GM19328 (cell line): ENCODE measurements at regions not wholly inside any gene's neighbourhood (a gene's known extent, or its start where the extent isn't known, plus 50 kb on each side); places are given as distances from the start of the nearest gene placed in this dataset.

ENCODE experiments used
- ATAC-seq: cut with Tn5 transposase; IDR thresholded peaks from one replicate; pipeline ENCODE4 v1.9.1; 2021; ENCODE audit warnings: mild to moderate bottlenecking, moderate library complexity; ENCODE audit not compliant: unreplicated experiment

DNA sequence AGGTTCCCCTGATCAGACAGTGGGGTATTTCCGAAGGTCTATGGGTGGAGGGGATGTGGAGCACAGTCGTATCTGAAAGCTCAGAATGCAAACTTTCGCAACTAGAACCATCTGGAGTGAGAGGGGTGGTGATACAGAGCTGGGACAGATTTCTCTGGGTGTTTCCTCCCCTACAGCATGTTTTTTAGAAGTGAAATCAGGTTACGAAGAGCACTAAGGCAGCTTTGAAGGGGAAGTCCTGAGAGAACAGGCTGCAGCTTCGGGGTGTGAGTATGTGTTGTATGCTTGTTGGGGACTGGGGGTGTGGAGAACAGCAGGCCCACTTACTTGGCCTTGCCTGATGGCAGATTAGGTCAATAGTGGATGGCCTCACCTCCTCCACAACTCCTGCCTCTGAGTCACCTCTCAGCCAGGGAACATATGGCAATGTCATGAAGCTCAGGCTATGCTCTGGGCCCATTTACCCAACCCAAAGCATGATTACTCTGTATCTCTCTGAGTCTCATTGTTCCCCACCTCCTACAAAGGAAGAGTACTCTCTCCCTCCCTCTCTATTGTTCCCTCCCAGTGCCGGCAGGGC lies 107.2 kb upstream of the RASGRP1 start:
- ATAC-seq, result peak; percentile 52

DNA sequence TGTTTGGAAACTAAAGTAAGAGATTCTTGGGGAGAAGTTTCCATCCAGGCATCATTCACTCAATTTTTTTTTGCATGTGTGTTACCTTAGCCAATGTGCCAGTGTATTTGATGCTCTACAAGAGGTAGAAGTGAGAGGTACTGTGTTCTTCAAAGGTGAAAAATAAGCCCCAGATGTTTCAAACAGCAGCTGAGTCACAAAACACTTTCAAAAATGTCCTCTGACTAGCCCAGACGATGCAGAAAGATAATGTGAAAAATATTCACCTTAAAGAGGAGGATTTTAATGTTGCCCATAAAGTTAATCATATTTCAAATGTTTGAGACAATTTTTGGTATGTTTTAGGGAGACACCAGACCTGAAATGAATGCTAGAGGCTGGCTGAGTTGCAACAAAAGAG lies 107.7 kb upstream of the RASGRP1 start:
- no peak for ATAC-seq

DNA sequence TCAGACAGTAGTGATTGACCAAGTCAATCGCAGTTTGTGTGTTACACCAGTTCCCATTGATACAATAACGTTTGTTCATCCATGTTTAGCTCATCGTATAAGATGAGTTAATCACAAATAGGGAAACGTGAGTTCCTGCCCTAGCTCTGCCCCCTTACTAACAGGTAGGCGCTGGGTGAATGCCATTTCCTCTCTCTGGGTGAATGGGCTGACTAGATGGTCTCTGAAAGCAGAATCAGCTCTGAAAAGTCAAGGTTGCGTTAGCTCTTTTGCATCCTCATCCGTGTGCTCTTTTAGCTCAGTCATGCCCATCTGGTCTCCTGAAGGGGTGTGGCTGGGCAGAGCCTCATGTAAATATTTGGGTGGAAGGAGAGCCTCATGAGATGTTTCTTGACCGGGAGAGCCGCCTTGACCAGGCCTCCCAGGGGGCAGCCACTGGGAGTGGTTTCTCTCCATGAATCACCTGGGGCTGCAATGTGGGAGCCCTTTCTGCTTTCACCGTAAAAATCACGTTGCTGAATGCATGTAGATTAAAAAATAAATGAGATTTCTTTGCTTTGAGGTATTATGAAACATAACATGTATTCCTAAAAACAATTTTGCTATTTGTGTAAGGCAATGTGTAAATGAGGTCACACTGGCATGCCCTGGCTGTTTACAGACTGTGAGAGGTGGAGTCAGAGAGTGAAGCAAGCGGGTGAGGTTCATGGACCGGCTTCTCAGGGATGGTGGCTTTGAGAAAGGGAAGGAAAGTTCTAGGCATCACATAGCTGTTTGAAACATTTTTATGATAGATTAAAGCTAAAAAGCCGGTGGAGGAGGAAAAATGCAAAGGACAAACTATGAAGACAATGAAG lies 108.4 kb upstream of the RASGRP1 start:
- ATAC-seq, result no peak

DNA sequence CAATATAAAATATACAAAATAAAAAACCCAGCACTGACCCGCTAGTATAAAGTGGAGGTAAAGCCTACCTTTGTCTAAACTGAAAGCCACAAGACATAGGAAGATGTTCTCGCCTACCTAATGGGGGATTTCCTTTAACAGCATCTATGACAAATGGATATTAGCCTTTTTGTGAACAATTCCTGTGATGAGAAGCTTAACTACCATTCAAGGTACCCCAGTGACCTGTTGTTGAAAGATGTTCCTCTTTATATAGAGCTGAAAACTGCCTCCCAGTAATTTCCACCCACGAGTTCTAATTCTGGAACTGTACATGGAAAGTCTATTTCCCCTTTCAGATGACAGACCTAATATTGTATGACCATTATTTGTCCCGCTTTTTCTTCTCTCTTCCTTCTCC lies 109.8 kb upstream of the RASGRP1 start:
- no peak for ATAC-seq

DNA sequence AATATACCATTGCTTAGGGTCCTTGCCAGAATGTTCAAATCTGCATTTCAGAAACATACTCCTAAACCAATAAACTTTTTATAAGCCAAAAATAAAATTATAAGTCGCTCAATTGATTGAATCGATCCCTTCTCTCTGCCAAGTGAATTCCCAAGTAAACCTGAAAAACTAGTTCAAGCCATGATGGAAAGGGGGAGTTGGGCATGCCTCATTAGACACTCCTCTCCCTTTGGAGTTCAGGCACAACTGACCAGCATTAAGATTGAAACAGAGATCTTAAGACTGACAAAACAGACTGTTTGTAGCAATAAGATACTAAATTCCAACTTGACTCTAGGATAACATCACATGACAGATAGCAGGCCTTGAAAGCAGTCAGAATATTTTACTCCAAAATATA lies 113.7 kb upstream of the RASGRP1 start:
- no peak for ATAC-seq

DNA sequence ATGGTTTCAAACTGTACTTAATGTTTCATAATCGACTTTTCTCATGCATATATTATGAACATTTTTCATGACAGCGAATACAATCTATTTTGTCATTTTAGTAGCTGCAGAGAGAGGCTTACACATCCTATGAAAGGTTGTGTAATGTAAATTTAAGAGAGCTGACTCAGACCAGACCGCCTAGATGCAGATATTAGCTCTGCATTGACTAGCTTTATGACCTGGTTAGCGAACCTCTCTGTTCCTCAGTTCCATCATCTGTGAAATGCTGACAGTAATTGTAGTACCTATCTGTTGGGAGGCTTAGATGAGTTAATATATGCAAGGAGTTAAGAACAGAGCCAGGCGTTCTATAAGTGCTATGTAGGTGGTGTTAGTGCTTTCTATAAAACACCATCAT lies 116.2 kb upstream of the RASGRP1 start:
- ATAC-seq, result no peak

DNA sequence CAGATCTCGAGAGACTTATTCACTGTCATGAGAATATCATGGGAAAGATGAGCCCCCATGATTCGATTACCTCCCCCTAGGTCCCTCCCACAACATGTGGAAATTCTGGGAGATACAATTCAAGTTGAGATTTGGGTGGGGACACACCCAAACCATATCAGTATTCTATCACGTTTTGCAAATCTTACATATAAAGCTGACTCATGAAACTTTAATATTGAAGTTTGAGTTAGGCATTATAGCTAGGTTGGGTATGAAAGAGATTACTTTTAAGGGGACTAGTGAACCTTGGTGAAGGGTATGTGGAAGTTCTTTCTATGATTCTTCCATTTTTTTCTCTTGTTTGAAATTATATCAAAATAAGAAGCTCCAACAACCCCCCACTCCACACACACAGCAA lies 117.7 kb upstream of the RASGRP1 start:
- ATAC-seq, result no peak

DNA sequence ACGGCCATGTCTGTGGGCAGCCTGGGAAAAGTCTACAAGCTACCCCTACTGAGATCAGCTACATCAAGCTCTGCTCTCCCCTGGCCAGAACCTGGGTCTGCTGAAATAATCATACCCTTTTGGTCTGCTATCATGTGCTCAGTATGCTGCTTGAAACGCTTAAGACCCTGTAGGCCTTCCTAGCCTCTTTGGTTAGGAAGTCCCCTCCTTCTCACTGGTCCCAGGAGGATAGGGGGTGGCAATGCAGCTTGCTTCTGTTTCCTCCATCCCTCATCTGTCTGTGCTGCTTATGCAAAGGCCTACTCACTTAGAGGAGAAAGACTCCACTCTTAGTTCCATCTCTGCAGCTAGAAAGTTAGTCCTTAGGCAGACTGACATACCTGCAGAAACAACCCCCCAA lies 118.2 kb upstream of the RASGRP1 start:
- no peak for ATAC-seq

DNA sequence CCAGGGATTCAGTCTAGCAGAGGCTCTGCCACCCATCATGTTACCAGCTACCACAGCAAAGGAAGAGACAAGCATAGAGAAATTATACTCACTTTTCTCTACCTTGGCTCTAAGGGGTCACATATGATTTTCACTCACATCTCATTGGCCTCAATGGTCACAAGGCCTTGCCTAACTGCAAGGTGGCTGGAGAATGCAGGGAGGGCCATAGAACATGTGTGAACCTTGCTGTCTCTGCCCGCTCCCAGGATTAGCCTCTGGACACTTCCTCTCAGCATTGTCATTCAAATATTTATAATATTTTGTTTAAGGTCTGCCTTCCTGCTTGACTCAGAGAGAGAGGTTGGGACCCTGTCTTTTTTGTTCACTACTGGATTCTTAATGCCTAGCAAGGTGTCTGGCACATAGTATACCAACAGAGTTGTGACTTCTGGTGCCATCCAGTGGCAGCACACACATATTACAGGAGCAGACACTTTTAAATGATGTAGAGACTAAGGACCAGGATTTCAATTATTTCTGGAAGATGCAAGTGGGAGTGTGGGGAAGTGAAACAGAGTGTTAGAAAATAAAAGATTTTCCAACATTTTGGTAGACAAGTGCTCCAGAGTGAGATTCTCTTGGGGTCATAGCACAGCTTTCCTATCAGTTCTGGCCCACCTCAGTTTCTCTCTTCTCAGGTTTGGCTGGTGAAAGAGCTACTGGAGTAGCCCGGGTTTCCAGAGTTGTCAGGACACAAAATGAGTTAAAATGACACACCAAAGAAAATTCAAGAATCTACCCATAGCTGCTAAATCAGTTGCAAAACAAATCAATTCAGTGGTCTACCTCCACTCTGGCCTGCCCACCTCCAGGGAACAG lies 119.0 kb upstream of the RASGRP1 start:
- peak; percentile 70 for ATAC-seq

DNA sequence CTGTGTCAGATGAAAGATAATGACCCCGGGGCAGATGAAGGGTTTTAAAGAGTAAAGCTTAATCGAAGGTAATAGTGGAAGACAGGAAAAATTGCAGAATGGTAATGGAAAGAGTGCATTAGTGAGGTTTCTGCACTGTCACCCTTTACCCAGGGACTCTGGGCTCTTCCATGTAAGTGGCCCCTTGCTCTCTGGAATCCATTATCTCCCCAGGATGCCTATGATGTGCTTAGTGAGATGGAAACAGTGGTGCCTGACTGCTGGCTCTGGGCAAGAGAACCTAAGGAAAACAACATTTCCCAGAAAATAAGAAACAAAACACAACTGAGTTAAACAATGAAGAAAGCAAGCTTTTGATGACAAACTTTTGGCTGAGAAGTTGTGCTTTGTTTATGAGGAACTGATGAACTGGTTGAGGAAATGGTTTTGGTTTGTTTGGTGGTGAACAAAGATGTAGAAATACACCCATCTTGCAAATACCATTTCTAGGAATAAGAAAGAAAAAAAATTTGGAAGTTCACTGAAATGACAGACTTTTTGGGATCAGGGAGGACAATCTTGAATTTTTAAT lies 119.9 kb upstream of the RASGRP1 start:
- no peak for ATAC-seq

DNA sequence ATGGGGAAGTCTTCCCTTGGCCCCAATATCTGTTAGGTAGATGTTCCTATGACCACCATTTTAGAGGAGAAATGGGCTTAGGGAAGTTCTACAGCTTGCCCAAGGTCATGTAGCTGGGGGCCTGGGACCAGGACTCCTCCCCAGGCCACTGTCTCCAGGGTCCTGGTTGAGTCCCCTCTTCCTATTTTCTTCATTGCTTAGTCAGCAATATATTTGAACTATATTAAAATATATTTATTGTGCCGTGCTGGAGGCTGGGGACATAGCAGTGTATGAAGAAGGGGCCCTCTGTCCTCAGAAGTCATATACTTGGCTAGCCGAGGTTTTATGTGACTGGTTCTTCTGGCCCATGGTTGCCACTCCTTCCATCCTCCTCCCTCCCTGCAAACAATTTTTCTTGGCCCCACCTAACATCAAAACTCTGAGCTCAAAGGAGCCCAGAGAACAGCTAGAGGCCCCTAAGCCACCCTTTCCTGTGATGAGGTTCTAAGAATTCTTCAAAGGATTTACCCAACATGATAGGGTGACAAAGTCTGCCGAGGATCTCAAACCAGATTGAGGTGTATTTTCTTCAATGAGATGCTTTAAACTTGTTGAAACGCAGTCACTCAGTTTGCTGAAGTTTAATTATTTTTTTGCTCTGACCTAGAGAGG lies 121.2 kb upstream of the RASGRP1 start:
- no peak for ATAC-seq

DNA sequence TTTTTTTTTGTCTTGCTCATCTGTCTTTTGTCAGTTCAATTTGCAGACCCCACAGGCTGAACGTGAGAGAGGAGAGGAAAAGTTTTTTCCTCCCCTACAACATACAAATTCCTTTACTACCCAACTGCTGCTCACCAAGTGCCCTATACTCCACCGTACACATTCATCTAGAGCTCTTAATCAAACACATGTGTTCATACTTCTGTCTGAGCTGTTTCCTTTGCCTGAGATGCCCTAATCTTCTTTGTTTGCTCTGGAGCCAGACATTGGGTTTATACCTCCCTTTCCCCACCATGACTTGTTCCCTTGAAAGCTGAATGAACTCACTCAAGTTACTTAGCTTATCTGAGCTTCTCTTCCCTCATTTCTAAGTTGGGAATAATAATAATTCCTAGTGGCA lies 122.7 kb upstream of the RASGRP1 start:
- no peak for ATAC-seq

DNA sequence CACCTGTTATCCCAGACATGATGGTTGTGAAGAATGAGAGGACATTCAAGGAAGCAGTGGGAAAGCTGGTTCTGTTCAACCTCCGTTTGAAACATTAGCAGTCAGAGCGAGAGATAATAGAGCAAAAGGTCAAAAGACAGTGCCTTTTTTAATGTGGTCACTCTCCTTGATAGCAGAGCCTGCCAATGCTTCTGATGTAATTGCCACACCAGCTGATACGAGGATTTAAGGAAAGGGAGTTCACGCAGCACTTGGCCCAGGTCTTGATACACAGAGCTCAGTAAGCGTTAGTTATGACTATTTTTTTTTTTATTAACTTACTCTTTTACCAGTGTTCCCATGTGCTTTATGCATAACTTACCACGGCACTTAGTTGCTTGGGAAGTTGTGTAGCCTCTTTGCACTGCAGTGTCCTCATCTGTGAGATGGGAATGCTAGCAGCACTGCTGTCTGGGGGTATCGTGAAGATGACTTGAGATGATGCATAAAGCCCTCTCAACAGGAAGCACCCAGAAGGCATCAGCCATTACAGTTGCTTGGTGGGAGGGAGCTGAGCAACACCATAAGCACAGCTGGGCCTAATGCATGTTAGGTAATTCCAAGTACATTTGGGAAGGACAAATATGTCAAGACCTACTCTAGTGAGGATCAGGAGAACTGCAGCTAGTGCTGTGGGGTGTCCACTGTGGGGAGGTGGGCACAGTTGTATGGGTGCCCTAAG lies 123.3 kb upstream of the RASGRP1 start:
- no peak for ATAC-seq

DNA sequence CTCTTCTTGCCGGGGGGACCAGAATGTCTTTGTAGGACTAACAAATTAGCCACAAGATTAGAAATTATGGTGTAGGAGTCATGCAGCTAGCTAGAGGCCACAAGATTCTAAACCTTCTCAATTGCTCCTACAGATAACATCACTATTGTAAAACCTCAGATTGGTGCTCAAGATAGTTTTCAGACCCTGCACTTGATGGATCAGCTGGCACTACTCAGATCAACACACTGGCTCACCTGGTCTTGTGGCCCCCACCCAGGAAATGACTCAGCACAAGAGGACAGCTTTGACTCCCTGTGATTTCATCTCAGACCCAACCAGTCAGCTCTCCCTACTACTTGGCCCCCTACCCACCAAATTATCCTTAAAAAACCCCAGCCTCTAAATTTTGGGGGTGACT lies 124.1 kb upstream of the RASGRP1 start:
- no peak for ATAC-seq

DNA sequence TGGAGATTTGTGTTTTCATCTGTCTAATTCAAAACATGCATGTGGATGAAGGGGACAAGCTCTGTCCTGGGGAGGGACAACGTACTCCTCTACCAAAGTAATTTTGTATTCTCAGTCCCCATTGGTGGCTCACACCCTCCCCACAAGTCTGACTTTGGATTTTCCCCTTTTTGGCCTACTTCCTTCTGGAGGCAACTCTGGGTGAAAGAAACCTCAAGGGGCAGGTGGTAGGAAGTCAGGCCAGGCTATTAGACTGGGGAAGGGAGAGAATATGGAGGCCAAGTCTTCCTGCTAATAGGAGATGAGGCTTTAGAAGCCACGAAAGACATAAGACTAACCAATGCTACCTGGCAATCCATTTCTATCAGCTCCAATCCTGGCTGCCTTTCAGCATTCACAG lies 124.9 kb upstream of the RASGRP1 start:
- ATAC-seq, result no peak

DNA sequence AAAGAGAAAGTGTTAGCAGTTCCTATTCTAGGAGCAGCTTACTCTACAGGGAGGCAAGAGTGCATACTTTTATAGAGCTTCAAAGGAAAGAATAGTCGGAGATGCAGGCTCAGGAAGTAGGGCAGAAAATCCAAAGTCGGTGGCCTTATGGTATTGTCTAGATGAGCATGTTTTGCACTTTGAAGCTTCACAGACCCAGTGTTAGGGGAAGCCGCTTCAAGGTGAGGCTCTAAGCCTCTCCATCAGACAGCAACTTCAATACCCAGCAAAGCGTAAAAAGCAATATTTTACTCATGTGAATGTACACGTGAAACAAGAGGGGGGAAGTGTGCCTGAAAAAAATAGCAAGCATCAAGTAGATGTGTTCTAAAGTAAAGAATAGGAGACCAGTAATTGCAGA lies 125.6 kb upstream of the RASGRP1 start:
- no peak for ATAC-seq

DNA sequence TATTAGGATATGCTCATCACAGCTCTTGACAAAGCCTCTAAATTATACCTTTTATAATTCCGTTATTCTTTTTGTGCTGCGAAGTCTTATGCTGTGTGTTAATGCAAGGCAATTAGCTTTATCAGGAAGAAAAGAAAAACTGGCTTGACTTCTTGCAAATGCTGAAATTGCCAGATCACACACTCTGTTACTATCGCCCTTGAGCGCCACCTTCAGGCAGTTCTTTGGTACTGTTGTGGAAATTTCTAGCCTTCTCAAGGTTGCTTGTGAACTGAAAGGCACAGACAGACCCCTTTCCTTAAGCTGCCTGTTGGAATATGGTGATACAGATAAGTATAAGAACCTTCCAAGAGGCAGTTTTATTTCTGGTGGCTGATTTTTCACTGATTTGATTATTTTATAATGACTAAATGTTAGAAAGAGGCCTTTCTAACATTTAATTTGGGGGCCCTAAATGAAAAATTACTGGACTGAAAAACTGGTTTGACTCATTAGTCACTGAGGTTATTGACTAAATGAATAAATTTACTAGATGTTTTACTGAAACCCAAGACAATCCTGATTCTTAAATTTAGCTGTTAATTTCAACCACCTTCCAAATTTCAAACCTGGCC lies 126.2 kb upstream of the RASGRP1 start:
- no peak for ATAC-seq

DNA sequence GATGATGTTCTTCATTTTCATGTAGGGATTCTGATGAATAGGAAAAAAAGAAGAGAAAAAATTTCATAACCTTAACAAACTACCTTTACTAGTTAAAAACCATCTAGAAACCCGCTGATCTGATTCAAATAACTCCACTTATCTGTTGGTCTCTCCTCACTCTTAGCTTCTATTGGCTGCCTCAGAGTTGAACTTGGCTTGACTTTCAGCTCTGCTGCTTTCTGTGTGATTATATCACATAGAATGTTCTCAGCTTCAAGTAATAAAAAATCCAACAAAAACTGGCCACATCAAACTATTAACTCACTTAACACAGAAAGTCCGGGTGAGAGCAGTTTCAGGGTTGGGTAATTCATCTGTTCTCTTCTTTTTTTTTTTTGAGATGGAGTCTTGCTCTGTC lies 126.8 kb upstream of the RASGRP1 start:
- no peak for ATAC-seq

DNA sequence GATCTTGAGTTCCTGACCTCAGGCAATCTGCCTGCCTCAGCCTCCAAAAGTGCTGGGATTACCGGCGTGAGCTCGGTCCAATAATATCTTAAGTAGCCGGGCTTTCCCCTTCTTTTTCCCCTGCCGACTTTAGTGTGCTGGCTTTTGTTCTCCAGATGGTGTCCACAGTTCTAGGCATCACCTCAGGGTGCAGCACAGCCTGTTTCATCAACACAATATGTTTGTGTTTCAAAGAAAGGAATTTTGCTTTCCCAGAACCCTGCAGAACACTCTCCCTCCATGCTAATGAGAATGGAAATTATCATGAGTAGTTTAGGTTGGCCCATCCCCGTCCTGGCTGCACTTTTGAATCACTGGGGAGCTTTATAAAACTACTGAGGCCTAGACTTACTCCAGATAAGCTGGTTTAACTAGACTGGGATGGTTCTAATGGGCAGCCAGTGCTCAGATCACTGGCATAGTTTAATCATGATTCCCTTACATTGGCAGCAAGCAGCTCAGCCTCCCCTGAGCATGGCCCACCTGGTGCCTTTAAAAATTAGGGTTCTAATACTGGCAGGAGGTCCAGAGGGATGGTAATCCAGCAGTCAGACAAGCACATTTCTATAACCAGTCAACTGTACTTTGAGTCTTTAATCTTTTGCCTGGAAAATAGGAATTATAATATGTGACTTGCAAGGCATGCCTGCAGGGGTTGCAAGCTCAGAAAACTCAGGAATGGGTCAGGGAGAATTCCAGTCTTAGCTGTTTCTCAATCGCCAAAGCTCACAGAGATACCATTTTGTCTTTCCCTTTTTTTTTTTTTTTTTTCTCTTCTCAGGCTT lies 127.6 kb upstream of the RASGRP1 start:
- ATAC-seq, result no peak
